LNCAP (cell line): ENCODE measurements at regions not wholly inside any gene's neighbourhood (a gene's known extent, or its start where the extent isn't known, plus 50 kb on each side); places are given as distances from the start of the nearest gene placed in this dataset.

Source experiments
- TF ChIP-seq, protein P1 (sequence below): fragments of 450-650 bp; IDR thresholded peaks from 2 replicates; pipeline ENCODE4 v1.5.1; 2017; ENCODE audit warnings: mild to moderate bottlenecking

DNA sequence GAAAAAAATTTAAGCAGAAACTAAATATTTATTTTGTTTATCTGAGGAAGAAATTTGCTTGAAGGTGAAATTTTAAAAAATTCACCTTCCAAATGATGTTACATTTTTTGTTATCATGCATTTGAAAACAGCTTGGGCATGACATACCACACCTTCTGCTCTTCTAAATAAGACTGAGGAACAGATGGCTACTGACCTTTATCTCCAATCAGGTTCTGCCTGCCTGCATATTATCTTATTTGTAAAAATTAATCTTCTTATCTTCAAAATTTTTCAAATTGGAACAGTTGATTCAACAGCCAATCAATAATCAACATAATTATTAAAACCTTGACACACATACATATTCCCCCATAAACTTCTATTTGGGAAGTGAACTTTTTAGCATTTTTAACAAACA is 641.8 kb upstream of the ZNF385D start:
- TF ChIP-seq, protein P1, sequence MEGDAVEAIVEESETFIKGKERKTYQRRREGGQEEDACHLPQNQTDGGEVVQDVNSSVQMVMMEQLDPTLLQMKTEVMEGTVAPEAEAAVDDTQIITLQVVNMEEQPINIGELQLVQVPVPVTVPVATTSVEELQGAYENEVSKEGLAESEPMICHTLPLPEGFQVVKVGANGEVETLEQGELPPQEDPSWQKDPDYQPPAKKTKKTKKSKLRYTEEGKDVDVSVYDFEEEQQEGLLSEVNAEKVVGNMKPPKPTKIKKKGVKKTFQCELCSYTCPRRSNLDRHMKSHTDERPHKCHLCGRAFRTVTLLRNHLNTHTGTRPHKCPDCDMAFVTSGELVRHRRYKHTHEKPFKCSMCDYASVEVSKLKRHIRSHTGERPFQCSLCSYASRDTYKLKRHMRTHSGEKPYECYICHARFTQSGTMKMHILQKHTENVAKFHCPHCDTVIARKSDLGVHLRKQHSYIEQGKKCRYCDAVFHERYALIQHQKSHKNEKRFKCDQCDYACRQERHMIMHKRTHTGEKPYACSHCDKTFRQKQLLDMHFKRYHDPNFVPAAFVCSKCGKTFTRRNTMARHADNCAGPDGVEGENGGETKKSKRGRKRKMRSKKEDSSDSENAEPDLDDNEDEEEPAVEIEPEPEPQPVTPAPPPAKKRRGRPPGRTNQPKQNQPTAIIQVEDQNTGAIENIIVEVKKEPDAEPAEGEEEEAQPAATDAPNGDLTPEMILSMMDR = no peak

DNA sequence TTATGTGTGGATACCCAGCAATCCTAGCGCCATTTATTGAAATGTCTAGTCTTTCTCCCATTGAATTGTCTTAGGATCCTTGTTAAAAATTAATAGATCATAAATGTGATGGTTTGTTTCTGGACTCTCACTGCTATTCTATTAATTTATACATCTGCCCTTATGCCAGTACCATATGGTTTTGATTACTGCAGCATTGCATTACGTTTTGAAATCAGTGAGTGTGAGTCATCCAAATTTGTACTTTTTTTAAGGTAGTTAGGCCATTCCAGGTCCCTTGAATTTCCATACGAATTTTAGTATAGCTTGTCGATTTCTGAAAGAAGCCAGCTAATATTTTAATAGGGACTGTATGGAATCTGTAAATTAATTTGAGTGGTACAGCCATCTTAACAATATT is 648.6 kb upstream of the ZNF385D start:
- TF ChIP-seq, protein P1 = no peak

DNA sequence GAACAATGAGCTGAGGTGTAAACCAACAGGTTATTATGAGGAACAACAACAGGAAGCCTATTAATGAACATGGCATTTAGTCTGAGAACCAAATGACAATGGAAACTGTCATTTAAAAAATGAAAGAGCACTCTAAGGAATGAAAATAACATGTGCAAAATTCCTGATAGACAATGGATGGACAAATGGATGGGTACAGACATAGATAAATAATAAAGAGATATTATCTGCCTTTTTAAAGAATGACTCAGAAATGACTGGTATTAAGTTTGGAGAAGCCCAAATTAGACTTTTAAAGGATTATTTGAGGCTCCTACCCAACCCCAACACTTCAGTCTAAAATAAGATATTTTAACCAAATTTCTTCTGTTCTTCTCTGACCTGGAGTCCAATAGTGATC is 650.5 kb upstream of the ZNF385D start:
- TF ChIP-seq, protein P1 = no peak

DNA sequence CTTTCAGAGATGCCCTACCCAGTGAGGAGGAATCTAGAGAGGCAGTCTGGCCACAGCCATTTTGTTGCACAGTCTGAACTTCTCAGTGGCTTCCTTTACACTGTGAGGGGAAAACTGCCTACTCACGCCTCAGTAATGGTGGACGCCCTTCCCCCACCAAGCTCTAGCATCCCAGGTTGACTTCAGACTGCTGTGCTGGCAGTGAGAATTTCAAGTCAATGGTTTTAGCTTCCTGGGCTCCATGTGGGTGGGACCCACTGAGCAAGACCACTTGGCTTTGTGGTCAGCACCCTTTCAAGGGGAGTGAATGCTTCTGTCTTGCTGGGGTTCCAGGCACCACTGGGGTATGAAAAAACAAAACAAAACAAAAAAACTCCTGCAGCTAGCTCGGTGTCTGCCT is 663.2 kb upstream of the ZNF385D start:
- TF ChIP-seq, protein P1 = no peak

DNA sequence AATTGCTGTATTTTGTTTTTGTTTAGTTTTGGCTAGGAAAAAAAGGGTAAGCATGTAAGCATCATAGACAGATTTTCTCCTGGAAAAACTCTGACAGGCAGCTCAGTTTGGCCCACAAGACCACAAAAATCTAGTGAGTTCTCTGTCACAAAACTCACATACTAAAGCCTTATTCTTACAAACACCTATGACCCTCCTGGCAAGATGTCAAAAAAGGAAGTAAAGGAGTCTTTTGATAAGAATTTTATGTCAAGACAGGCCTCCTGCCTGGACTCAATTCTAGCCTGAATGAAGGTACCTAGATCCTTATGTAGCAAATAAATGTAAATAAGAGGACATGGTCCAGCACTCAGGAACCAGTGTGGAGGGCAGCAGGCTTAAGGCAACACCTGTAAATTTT is 668.3 kb upstream of the ZNF385D start:
- TF ChIP-seq, protein P1 = no peak

DNA sequence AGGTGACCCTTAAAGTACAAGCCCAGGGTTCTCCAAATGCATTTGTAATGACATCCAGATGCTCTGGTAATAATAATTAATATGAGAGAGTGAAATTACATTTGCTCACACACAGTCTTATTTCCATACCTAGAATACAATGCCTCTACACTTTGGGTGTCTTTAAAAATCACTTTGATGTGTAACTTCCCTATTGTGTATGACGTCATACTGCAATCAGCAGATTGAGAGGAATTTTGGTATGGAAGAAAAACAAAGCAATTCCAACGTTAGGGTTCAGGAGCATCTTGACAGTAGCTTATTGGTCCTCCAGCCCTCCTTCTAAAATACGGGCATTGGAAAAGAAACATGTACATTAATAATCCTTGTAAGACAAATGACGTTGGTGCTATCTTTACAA is 670.6 kb upstream of the ZNF385D start:
- TF ChIP-seq, protein P1 = no peak

DNA sequence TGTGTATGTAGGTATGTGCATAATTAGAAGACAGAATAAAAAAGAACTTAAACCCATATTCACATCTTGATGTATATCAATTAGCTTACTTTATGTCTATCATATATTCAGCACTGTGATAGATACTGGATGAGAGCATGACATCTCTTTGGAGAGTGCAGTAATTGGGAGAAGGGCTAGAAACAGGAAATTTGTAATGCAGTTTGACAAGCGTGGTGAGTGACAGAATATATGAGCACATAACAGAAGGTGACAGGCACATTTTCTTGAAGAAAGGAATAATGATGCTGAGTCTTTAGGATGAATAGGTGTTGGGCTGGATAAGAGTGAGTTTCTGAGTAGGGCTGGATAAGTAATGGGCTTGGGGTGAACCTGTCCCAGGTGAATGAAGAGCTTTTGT is 680.3 kb upstream of the ZNF385D start:
- TF ChIP-seq, protein P1 = no peak

DNA sequence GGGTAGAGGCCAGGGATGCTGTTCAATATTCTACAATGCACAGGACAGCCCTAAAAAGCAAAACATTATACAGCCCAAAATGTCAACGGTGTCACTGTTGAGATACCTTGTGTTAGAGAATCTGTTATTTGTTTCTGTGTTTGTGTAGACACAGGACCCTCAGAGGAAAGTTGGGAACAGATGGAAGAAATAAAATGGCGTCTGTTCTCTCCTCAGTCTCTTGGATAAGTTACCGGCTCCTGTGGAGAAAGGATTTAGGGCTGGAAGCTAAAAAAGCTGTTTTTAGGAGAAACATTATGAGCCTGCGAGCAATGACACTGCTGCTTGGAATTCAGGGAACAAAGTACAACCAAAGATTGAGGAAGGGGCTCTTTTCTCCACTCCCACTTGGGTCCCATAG is 688.6 kb upstream of the ZNF385D start:
- TF ChIP-seq, protein P1 = no peak
